ENCODE measurements at regions not wholly inside any gene's neighbourhood (a gene's known extent, or its start where the extent isn't known, plus 50 kb on each side); places are given as distances from the start of the nearest gene placed in this dataset.

- no peaks in the 10 kb centered on the region for H3K4me1 ChIP-seq
- no peaks in the 10 kb centered on the region; the same call in 1 of the 2 replicates for H3K27me3 ChIP-seq (replicated peaks; ENCODE audit: control insufficient read depth, insufficient read depth, low read length)
- H3K36me3 Mint-ChIP-seq (ENCODE audit: insufficient read depth, unreplicated experiment) = no peaks in the 10 kb centered on the region
- no peaks in the 10 kb centered on the region for H3K4me1 Mint-ChIP-seq (ENCODE audit: low read depth, unreplicated experiment)
- TF ChIP-seq CTCF (IDR thresholded peaks at IDR 0.05; ENCODE audit: insufficient read depth in 1 of 2, low read depth in 1 of 2, low read length in 1 of 2, severe bottlenecking in 1 of 2, unreplicated experiment in 1 of 2) = no peak
- H3K4me3 ChIP-seq (ENCODE audit: low read depth, low read length) = no peak overlapping the region
- no TSS peak for BruUV-seq (replicated peaks)
- CTCF ChIA-PET = no interaction called here
- H3K9me3 ChIP-seq = no peaks in the 10 kb centered on the region; the same call in 1 of the 2 replicates
- POLR2A ChIA-PET = no interaction called here
- H3K4me3 Mint-ChIP-seq (ENCODE audit: unreplicated experiment) = no peak overlapping the region
- DNase-seq = no peak
- no peak overlapping the region for H3K27ac Mint-ChIP-seq (ENCODE audit: unreplicated experiment)
- no peaks in the 10 kb centered on the region for H3K36me3 ChIP-seq (ENCODE audit: control insufficient read depth, insufficient read depth, low read length)
- no peaks in the 10 kb centered on the region for H3K9me3 Mint-ChIP-seq (ENCODE audit: unreplicated experiment)
- peaks cover 4% of the 10 kb centered on the region for H3K27me3 Mint-ChIP-seq (ENCODE audit: insufficient read depth, unreplicated experiment)
- intact Hi-C loops (cut with micrococcal nuclease; ENCODE audit: unreplicated experiment) = no loop called here
Observed at GRCh38 chr10:64534616-64535015, 1013.4 kb downstream of the REEP3 start.

- Histone ChIP-seq H3K36me3 (ENCODE audit: control insufficient read depth, insufficient read depth, low read length) (no peaks in the 10 kb centered on the region), H3K27me3 (replicated peaks; ENCODE audit: control insufficient read depth, insufficient read depth, low read length) (no peaks in the 10 kb centered on the region; the same call in 1 of the 2 replicates), H3K4me1 (no peaks in the 10 kb centered on the region), H3K4me3 (ENCODE audit: low read depth, low read length) (no peak overlapping the region), H3K9me3 (no peaks in the 10 kb centered on the region; the same call in 1 of the 2 replicates)
- no peaks in the 10 kb centered on the region for H3K9me3 Mint-ChIP-seq (ENCODE audit: unreplicated experiment)
- ChIA-PET CTCF (no interaction called here), POLR2A (no interaction called here)
- intact Hi-C loops (cut with micrococcal nuclease; ENCODE audit: unreplicated experiment) = no loop called here
- TF ChIP-seq CTCF (IDR thresholded peaks at IDR 0.05; ENCODE audit: insufficient read depth in 1 of 2, low read depth in 1 of 2, low read length in 1 of 2, severe bottlenecking in 1 of 2, unreplicated experiment in 1 of 2) = peak in 1 of 2 experiments; percentile 18
- no peak overlapping the region for H3K4me3 Mint-ChIP-seq (ENCODE audit: unreplicated experiment)
- no peak for DNase-seq
- H3K36me3 Mint-ChIP-seq (ENCODE audit: insufficient read depth, unreplicated experiment) = no peaks in the 10 kb centered on the region
- no peaks in the 10 kb centered on the region for H3K4me1 Mint-ChIP-seq (ENCODE audit: low read depth, unreplicated experiment)
- H3K27me3 Mint-ChIP-seq (ENCODE audit: insufficient read depth, unreplicated experiment) = peaks cover 4% of the 10 kb centered on the region
- no TSS peak for BruUV-seq (replicated peaks)
- H3K27ac Mint-ChIP-seq (ENCODE audit: unreplicated experiment) = no peak overlapping the region
Observed at GRCh38 chr10:64535131-64535867, 1014.1 kb downstream of the REEP3 start.

GRCh38 chr10:64537112-64537511 is 1015.9 kb downstream of the REEP3 start:
- no peak for TF ChIP-seq CTCF (IDR thresholded peaks at IDR 0.05; ENCODE audit: insufficient read depth in 1 of 2, low read depth in 1 of 2, low read length in 1 of 2, severe bottlenecking in 1 of 2, unreplicated experiment in 1 of 2)
- no peaks in the 10 kb centered on the region for H3K36me3 ChIP-seq (ENCODE audit: control insufficient read depth, insufficient read depth, low read length)
- no peaks in the 10 kb centered on the region for H3K9me3 Mint-ChIP-seq (ENCODE audit: unreplicated experiment)
- intact Hi-C loops (cut with micrococcal nuclease; ENCODE audit: unreplicated experiment) = no loop called here
- no peaks in the 10 kb centered on the region for H3K4me1 ChIP-seq
- H3K27ac Mint-ChIP-seq (ENCODE audit: unreplicated experiment) = no peak overlapping the region
- ChIA-PET CTCF (no interaction called here), POLR2A (no interaction called here)
- no peaks in the 10 kb centered on the region; the same call in 1 of the 2 replicates for H3K27me3 ChIP-seq (replicated peaks; ENCODE audit: control insufficient read depth, insufficient read depth, low read length)
- no TSS peak for BruUV-seq (replicated peaks)
- H3K4me3 ChIP-seq (ENCODE audit: low read depth, low read length) = no peak overlapping the region
- no peak for DNase-seq
- no peak overlapping the region for H3K4me3 Mint-ChIP-seq (ENCODE audit: unreplicated experiment)
- no peaks in the 10 kb centered on the region; the same call in 1 of the 2 replicates for H3K9me3 ChIP-seq
- H3K27me3 Mint-ChIP-seq (ENCODE audit: insufficient read depth, unreplicated experiment) = no peaks in the 10 kb centered on the region
- no peaks in the 10 kb centered on the region for H3K36me3 Mint-ChIP-seq (ENCODE audit: insufficient read depth, unreplicated experiment)
- H3K4me1 Mint-ChIP-seq (ENCODE audit: low read depth, unreplicated experiment) = no peaks in the 10 kb centered on the region

All from Caco-2 (cell line).